Mucosa of rectum (tissue), 2 donors: ENCODE measurements at regions not wholly inside any gene's neighbourhood (a gene's known extent, or its start where the extent isn't known, plus 50 kb on each side); places are given as distances from the start of the nearest gene placed in this dataset.

Source experiments
- H3K27ac ChIP-seq, 2 donors: one replicate each; pipeline ENCODE4 v1.7.0; 2013; ENCODE audit warnings: inconsistent platforms in 2 of 2, low read depth in 2 of 2, low read length in 2 of 2
- H3K27me3 ChIP-seq, 2 donors: one replicate each; pipeline ENCODE4 v1.7.0; 2013; ENCODE audit warnings: low read length in 2 of 2; ENCODE audit not compliant: control insufficient read depth in 2 of 2, insufficient read depth in 2 of 2
- H3K36me3 ChIP-seq, 2 donors: one replicate each; pipeline ENCODE4 v1.7.0; 2013; ENCODE audit warnings: low read length in 2 of 2; ENCODE audit not compliant: control insufficient read depth in 2 of 2, insufficient read depth in 2 of 2
- H3K4me1 ChIP-seq, 2 donors: one replicate each; pipeline ENCODE4 v1.7.0; 2013; ENCODE audit warnings: low read length in 2 of 2, mild to moderate bottlenecking in 1 of 2; ENCODE audit not compliant: control insufficient read depth in 2 of 2, insufficient read depth in 2 of 2
- H3K4me3 ChIP-seq, 2 donors: one replicate each; pipeline ENCODE4 v1.7.0; 2013; ENCODE audit warnings: low read length in 2 of 2
- H3K9ac ChIP-seq, 2 donors: one replicate each; pipeline ENCODE4 v1.7.0; 2013; ENCODE audit warnings: low read length in 2 of 2, low read depth in 1 of 2, mild to moderate bottlenecking in 1 of 2
- H3K9me3 ChIP-seq, 2 donors: one replicate each; pipeline ENCODE4 v1.7.0; 2013; ENCODE audit warnings: low read length in 2 of 2; ENCODE audit not compliant: control insufficient read depth in 2 of 2
- donor health status: healthy.
- donor health status: Normal muscosa, but diverticular disease.

DNA sequence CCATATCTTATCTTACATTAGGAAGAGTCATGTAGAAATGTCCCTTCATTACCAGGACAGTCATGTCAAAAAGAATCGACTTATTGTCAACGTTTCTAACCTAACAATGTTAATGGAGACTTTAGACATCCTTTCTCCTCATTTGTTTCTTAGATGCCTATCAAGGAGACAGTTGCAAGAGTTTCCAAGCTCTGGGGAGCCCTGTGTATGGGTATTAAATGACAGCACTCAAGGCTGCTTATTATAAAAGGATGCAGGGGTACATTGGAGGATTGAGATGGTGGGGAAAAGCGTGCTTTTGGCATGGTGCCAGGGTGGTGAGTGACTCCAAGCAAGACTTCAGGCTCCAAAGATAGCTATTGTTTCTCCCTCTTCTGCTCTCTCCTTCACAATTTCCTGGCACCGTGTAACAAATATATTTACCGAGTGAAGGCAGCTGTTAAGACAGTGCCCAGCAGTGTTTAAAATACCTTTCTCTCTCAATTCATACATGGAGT is 461.3 kb upstream of the CLINT1 start:
- H3K27me3 ChIP-seq: no peaks in the 10 kb centered on the region
- H3K4me3 ChIP-seq: no peak overlapping the region
- H3K9me3 ChIP-seq: no peaks in the 10 kb centered on the region
- no peak overlapping the region for H3K27ac ChIP-seq
- no peak overlapping the region for H3K9ac ChIP-seq
- peaks cover 0 to 12% of the 10 kb centered on the region in 2 donors for H3K4me1 ChIP-seq
- no peaks in the 10 kb centered on the region for H3K36me3 ChIP-seq

GRCh38 chr5:158317507-158317906 is 458.6 kb upstream of the CLINT1 start:
- no peaks in the 10 kb centered on the region for H3K9me3 ChIP-seq

DNA sequence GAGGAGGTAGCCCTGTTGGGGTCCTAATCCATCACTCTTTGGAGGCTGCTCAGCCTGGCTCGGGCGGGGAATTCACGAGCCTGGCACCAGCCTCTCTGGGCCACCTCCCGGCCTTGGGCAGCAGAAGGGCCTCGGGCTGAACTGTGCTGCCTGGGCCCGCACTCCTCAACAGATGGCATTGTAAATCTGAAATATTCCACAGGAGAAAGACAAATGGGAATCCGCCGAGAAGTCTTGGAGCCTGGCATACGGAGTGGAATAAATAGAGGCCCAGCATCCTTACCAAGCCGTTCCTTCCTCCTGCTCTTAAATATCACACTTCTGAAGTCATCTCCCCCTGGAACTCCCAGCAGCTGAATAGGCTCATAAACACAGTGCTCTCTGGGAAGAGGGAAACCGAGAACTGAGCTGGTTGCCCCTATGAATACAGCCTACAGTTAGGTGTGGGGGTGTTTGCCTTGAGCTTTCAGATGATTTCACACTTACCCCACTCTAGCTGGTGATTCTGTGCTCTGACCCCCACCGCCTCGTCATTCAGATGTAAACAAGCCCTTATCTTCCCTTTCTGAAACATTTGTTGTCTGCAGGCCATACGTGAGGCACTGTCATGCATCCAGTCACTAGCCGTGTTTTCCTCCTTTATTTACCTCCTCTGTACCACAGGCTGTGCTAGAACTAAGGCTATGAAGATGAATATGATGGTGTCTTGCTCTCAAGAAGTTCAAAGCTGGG is 455.0 kb upstream of the CLINT1 start:
- H3K4me1 ChIP-seq: peaks cover 0 to 6% of the 10 kb centered on the region in 2 donors
- H3K9ac ChIP-seq: no peak overlapping the region
- H3K9me3 ChIP-seq: no peaks in the 10 kb centered on the region
- no peak overlapping the region for H3K4me3 ChIP-seq
- no peaks in the 10 kb centered on the region for H3K27me3 ChIP-seq
- H3K27ac ChIP-seq: no peak overlapping the region
- H3K36me3 ChIP-seq: no peaks in the 10 kb centered on the region

More at GRCh38 chr5:158317507-158317906, 458.6 kb upstream of the CLINT1 start:
- no peaks in the 10 kb centered on the region for H3K27me3 ChIP-seq
- H3K4me3 ChIP-seq: no peak overlapping the region
- H3K9ac ChIP-seq: no peak overlapping the region
- peaks cover 0 to 12% of the 10 kb centered on the region in 2 donors for H3K4me1 ChIP-seq
- H3K36me3 ChIP-seq: no peaks in the 10 kb centered on the region
- no peak overlapping the region for H3K27ac ChIP-seq

DNA sequence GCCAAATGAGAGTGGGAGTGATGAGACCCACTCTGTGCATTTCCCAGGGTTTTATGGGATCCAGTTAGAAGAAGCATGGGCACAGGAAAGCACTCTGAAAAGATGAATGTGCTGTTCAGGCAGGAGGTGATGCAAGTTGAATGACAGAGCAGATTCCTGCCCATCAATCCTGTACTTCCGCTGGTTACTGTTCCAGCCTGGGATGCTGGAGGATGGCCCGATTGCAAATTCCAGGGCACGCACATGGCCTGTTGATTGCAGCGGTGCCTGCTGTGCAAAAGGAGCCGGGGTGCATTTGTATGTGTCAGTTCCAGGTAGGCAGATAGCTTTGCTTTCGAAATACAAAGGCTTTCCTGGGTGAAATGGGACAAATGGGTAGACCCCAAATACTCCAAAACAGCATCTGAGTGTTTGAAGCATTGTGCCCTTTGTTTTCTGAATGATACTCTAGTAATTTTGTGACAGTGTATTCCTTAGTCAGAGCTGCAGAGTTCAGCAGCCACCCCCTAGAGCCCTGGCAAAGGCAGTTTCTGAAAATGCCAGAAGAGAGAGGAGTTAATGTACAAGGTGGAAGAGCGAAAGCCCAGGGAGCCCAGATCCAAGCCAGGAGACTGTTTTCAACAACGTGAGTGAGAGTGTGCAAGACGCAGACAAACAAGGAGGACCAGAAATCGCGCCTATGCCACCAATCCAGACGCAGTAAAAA is 454.2 kb upstream of the CLINT1 start:
- no peaks in the 10 kb centered on the region for H3K27me3 ChIP-seq
- H3K27ac ChIP-seq: no peak overlapping the region
- H3K9me3 ChIP-seq: no peaks in the 10 kb centered on the region
- no peak overlapping the region for H3K9ac ChIP-seq
- peaks cover 0 to 6% of the 10 kb centered on the region in 2 donors for H3K4me1 ChIP-seq
- no peak overlapping the region for H3K4me3 ChIP-seq
- H3K36me3 ChIP-seq: no peaks in the 10 kb centered on the region

GRCh38 chr5:158309088-158309807 is 450.3 kb upstream of the CLINT1 start:
- no peaks in the 10 kb centered on the region for H3K4me1 ChIP-seq
- no peak overlapping the region for H3K27ac ChIP-seq
- H3K4me3 ChIP-seq: no peak overlapping the region
- no peaks in the 10 kb centered on the region for H3K27me3 ChIP-seq
- H3K9me3 ChIP-seq: no peaks in the 10 kb centered on the region
- no peak overlapping the region for H3K9ac ChIP-seq
- no peaks in the 10 kb centered on the region for H3K36me3 ChIP-seq

GRCh38 chr5:158308429-158309025 is 449.6 kb upstream of the CLINT1 start:
- no peak overlapping the region for H3K27ac ChIP-seq
- H3K4me1 ChIP-seq: no peaks in the 10 kb centered on the region
- H3K27me3 ChIP-seq: no peaks in the 10 kb centered on the region
- no peaks in the 10 kb centered on the region for H3K9me3 ChIP-seq
- no peak overlapping the region for H3K9ac ChIP-seq
- H3K36me3 ChIP-seq: no peaks in the 10 kb centered on the region
- no peak overlapping the region for H3K4me3 ChIP-seq

DNA sequence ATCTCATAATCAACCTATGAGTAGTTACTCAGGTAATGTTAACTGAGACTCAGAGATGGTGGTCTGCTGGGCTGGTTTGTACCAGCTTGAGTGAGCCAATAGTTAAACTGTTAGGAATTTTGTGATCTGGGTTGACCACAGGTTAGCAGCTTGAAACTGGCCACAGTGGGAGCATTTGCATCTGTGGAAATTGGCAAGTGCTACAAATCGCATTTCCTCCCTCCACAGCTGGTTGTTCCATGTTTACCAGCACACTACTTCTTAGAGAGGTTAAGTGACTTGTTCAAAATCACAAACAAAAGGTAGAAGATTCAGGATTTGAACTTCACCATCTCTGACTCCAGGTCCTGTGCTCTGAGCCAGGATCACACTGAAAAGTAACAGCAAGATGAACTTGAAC is 446.9 kb upstream of the CLINT1 start:
- H3K9ac ChIP-seq: no peak overlapping the region
- H3K9me3 ChIP-seq: no peaks in the 10 kb centered on the region
- no peak overlapping the region for H3K4me3 ChIP-seq
- no peaks in the 10 kb centered on the region for H3K36me3 ChIP-seq
- no peaks in the 10 kb centered on the region for H3K4me1 ChIP-seq
- H3K27ac ChIP-seq: no peak overlapping the region
- no peaks in the 10 kb centered on the region for H3K27me3 ChIP-seq

- H3K9ac ChIP-seq: no peak overlapping the region
These were observed 445.7 kb upstream of the CLINT1 start for GRCh38 chr5:158304607-158305006.

GRCh38 chr5:158303883-158304282 is 444.9 kb upstream of the CLINT1 start:
- no peaks in the 10 kb centered on the region for H3K36me3 ChIP-seq
- H3K4me1 ChIP-seq: no peaks in the 10 kb centered on the region
- no peak overlapping the region for H3K9ac ChIP-seq
- H3K4me3 ChIP-seq: no peak overlapping the region
- no peaks in the 10 kb centered on the region for H3K27me3 ChIP-seq
- no peaks in the 10 kb centered on the region for H3K9me3 ChIP-seq
- H3K27ac ChIP-seq: no peak overlapping the region

More at GRCh38 chr5:158304607-158305006, 445.7 kb upstream of the CLINT1 start:
- no peaks in the 10 kb centered on the region for H3K27me3 ChIP-seq
- no peaks in the 10 kb centered on the region for H3K9me3 ChIP-seq
- H3K4me1 ChIP-seq: no peaks in the 10 kb centered on the region
- H3K27ac ChIP-seq: no peak overlapping the region
- H3K4me3 ChIP-seq: no peak overlapping the region
- H3K36me3 ChIP-seq: no peaks in the 10 kb centered on the region
